CD4-positive, alpha-beta T cell (primary cell): ENCODE measurements at regions not wholly inside any gene's neighbourhood (a gene's known extent, or its start where the extent isn't known, plus 50 kb on each side); places are given as distances from the start of the nearest gene placed in this dataset.

ENCODE experiments used
- ATAC-seq: fragments of 200-7000 bp; cut with Tn5 transposase; one replicate; pipeline ENCODE4 v1.10.0; 2022; ENCODE audit warnings: mild to moderate bottlenecking; ENCODE audit not compliant: poor library complexity
- CTCF ChIA-PET: fragments of 350-600 bp; sonication (Branson Sonifier 250); formaldehyde crosslinking; loops from one replicate; lab custom pipeline; 2021; ENCODE audit warnings: antibody characterized with exemption, inconsistent platforms; lab: Charles Lee
- POLR2A ChIA-PET: fragments of 350-600 bp; sonication (Branson Sonifier 250); formaldehyde crosslinking; loops from one replicate; lab custom pipeline; 2021; ENCODE audit warnings: antibody characterized with exemption, inconsistent platforms; lab: Charles Lee
- DNase-seq, 14 experiments: peaks; one replicate each; pipeline ENCODE4 v3.0.0-alpha.2; 2013 to 2020; ENCODE audit warnings: mixed read lengths in 2 of 14
- H3K27ac ChIP-seq, 2 donors: one replicate each; pipeline versions ENCODE4 v1.5.1 to v1.7.0; 2013; ENCODE audit warnings: low read length in 2 of 2, low read depth in 1 of 2, mild to moderate bottlenecking in 1 of 2
- H3K27me3 ChIP-seq, 2 experiments: 1 replicate in 1 of 2; 2 replicates in 1 of 2; pipeline versions ENCODE4 v1.6.1 to v1.7.0; 2013; ENCODE audit warnings: low read length in 2 of 2, control low read depth in 1 of 2, mild to moderate bottlenecking in 1 of 2, moderate library complexity in 1 of 2; ENCODE audit not compliant: insufficient read depth in 2 of 2, control insufficient read depth in 1 of 2
- H3K36me3 ChIP-seq: one replicate; pipeline ENCODE4 v1.6.1; 2013; ENCODE audit warnings: low read length, control low read depth; ENCODE audit not compliant: insufficient read depth
- H3K4me1 ChIP-seq: one replicate; pipeline ENCODE4 v1.6.1; 2013; ENCODE audit warnings: low read length, control low read depth; ENCODE audit not compliant: insufficient read depth
- H3K4me3 ChIP-seq: one replicate; pipeline ENCODE4 v1.5.1; 2013; ENCODE audit warnings: mild to moderate bottlenecking, low read length, moderate library complexity
- H3K9me3 ChIP-seq, 2 experiments: 1 replicate in 1 of 2; 2 replicates in 1 of 2; pipeline versions ENCODE4 v1.6.1 to v1.7.0; 2013; ENCODE audit warnings: low read length in 2 of 2, mild to moderate bottlenecking in 2 of 2, control low read depth in 1 of 2, moderate library complexity in 1 of 2; ENCODE audit not compliant: control insufficient read depth in 1 of 2, insufficient read depth in 1 of 2
- H3K27ac Mint-ChIP-seq: one replicate; pipeline ENCODE4 v1.8.0; 2020; ENCODE audit warnings: mixed read lengths
- H3K27me3 Mint-ChIP-seq: one replicate; pipeline ENCODE4 v1.8.0; 2021; ENCODE audit warnings: mixed read lengths
- H3K36me3 Mint-ChIP-seq: one replicate; pipeline ENCODE4 v1.8.0; 2021; ENCODE audit warnings: low read depth, mixed read lengths
- H3K4me1 Mint-ChIP-seq: one replicate; pipeline ENCODE4 v1.8.0; 2021; ENCODE audit warnings: low read depth, mixed read lengths
- H3K4me3 Mint-ChIP-seq: one replicate; pipeline ENCODE4 v1.8.0; 2020; ENCODE audit warnings: mild to moderate bottlenecking, mixed read lengths
- H3K9me3 Mint-ChIP-seq: one replicate; pipeline ENCODE4 v1.8.0; 2020; ENCODE audit warnings: mixed read lengths
- CTCF ChIP-seq: fragments of 200-600 bp; IDR thresholded peaks from one replicate; pipeline ENCODE4 v1.8.0; 2022; ENCODE audit warnings: antibody characterized with exemption, mild to moderate bottlenecking
- intact Hi-C, 2 experiments: fragments of 100-400 bp; cut with DNase I in 1 of 2; cut with micrococcal nuclease in 1 of 2; formaldehyde crosslinking; loops; one replicate each; pipeline versions ENCODE4 v1.15.1 to v1.9.0; 2023 to 2025; cut with DNase I, micrococcal nuclease

- Histone ChIP-seq H3K36me3 (no peaks in the 10 kb centered on the region), H3K27me3 (no peaks in the 10 kb centered on the region), H3K9me3 (peaks cover 0 to 10% of the 10 kb centered on the region in 2 experiments), H3K27ac (no peak overlapping the region), H3K4me1 (no peaks in the 10 kb centered on the region), H3K4me3 (no peak overlapping the region)
- DNase-seq, result no peak
- Mint-ChIP-seq H3K36me3 (no peaks in the 10 kb centered on the region), H3K4me1 (no peaks in the 10 kb centered on the region), H3K27me3 (no peaks in the 10 kb centered on the region), H3K9me3 (peaks cover 2% of the 10 kb centered on the region), H3K4me3 (no peak overlapping the region), H3K27ac (no peak overlapping the region)
- no peak for ATAC-seq
- POLR2A ChIA-PET, result no interaction called here
- CTCF ChIA-PET, result no interaction called here
- intact Hi-C loops, result no loop called here
- no peak for TF ChIP-seq CTCF
Observed at GRCh38 chr2:6213056-6213780, 521.0 kb downstream of the SOX11 start.

DNA sequence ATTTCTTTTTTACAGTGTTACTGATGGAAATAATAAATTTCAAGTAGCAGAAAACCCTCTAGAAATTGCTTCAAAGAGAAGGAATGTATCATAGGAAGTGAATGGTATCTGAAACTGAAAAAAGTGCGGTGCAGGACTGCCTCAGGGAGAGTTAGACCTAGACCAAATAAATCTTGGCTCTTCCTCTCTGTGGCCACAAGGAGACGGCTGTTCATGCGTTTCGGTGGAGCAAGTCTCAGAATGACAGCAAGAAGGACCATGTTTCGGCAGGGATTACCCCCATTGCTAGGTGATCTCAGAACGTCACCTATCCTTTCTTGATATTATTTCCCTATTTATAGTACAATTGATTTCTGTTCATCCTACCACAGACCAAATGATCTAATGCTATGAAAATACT lies 522.3 kb downstream of the SOX11 start:
- Mint-ChIP-seq H3K4me3 (no peak overlapping the region), H3K27me3 (no peaks in the 10 kb centered on the region), H3K4me1 (no peaks in the 10 kb centered on the region), H3K27ac (no peak overlapping the region), H3K9me3 (peaks cover 2% of the 10 kb centered on the region), H3K36me3 (no peaks in the 10 kb centered on the region)
- TF ChIP-seq CTCF, result no peak
- Histone ChIP-seq H3K27ac (no peak overlapping the region), H3K4me3 (no peak overlapping the region), H3K27me3 (no peaks in the 10 kb centered on the region), H3K36me3 (no peaks in the 10 kb centered on the region), H3K4me1 (no peaks in the 10 kb centered on the region), H3K9me3 (peaks cover 0 to 10% of the 10 kb centered on the region in 2 experiments)
- CTCF ChIA-PET, result no interaction called here
- ATAC-seq (no peak), DNase-seq (no peak)
- intact Hi-C loops, result no loop called here
- POLR2A ChIA-PET, result no interaction called here

DNA sequence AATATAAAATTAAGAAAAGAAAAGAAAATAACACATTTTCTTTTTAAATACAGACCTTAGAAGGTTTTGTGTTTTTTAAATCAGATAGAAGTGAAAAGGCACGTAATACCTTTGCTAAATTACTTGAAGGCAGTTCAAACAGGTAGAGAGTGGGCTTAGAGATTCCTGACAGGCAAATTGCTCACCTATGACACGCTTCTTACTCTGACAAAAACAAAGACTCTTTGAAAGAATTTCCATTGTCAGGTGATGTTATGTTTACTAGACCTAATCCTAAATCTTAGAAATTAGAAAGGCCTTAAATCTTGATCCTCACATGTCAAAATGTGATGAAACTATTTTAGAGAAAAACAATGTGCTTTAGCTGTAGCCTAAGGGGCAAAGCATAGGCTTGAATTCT lies 522.9 kb downstream of the SOX11 start:
- Histone ChIP-seq H3K27me3 (no peaks in the 10 kb centered on the region), H3K4me3 (no peak overlapping the region), H3K4me1 (no peaks in the 10 kb centered on the region), H3K9me3 (peaks cover 0 to 10% of the 10 kb centered on the region in 2 experiments), H3K36me3 (no peaks in the 10 kb centered on the region), H3K27ac (no peak overlapping the region)
- CTCF ChIA-PET, result no interaction called here
- no peak overlapping the region for H3K27ac Mint-ChIP-seq
- TF ChIP-seq CTCF, result no peak
- H3K4me1 Mint-ChIP-seq, result no peaks in the 10 kb centered on the region
- DNase-seq (no peak), ATAC-seq (no peak)
- H3K4me3 Mint-ChIP-seq, result no peak overlapping the region
- no peaks in the 10 kb centered on the region for H3K36me3 Mint-ChIP-seq
- intact Hi-C loops, result no loop called here
- peaks cover 2% of the 10 kb centered on the region for H3K9me3 Mint-ChIP-seq
- POLR2A ChIA-PET, result no interaction called here
- no peaks in the 10 kb centered on the region for H3K27me3 Mint-ChIP-seq
